Right atrium auricular region (tissue), 2 donors: ENCODE measurements at regions not wholly inside any gene's neighbourhood (a gene's known extent, or its start where the extent isn't known, plus 50 kb on each side); places are given as distances from the start of the nearest gene placed in this dataset.

Source experiments
- DNase-seq: peaks from one replicate; pipeline ENCODE4 v3.0.0-alpha.2; 2019; ENCODE audit warnings: low spot score
- H3K27ac ChIP-seq, 2 donors: fragments of 200-600 bp; sonication (generic); 1 replicate in 1 of 2; 2 replicates in 1 of 2; pipeline ENCODE4 v1.5.1; 2016 to 2019
- H3K27me3 ChIP-seq, 2 donors: fragments of 200-600 bp; sonication (generic); one replicate each; pipeline versions ENCODE4 v1.5.1 to v1.6.0; 2017 to 2019
- H3K36me3 ChIP-seq: fragments of 200-600 bp; sonication (generic); one replicate; pipeline ENCODE4 v1.5.1; 2016
- H3K4me1 ChIP-seq, 2 donors: fragments of 200-600 bp; sonication (generic); one replicate each; pipeline versions ENCODE4 v1.5.1 to v1.6.0; 2017 to 2019
- H3K4me3 ChIP-seq, 2 donors: fragments of 200-600 bp; sonication (generic); 1 replicate in 1 of 2; 2 replicates in 1 of 2; pipeline ENCODE4 v1.5.1; 2017 to 2019; ENCODE audit warnings: mild to moderate bottlenecking in 1 of 2, moderate library complexity in 1 of 2
- H3K9me3 ChIP-seq, 2 donors: fragments of 200-600 bp; sonication (generic); one replicate each; pipeline ENCODE4 v1.5.1; 2019
- CTCF ChIP-seq, 2 donors: fragments of 200-600 bp; sonication (generic); IDR thresholded peaks; one replicate each; pipeline ENCODE4 v1.5.1; 2019; ENCODE audit warnings: antibody characterized with exemption in 2 of 2

- Histone ChIP-seq H3K27ac (no peak overlapping the region), H3K4me3 (no peak overlapping the region), H3K36me3 (no peaks in the 10 kb centered on the region), H3K9me3 (no peaks in the 10 kb centered on the region), H3K4me1 (no peaks in the 10 kb centered on the region), H3K27me3 (no peaks in the 10 kb centered on the region)
- no peak for DNase-seq
- no peak for TF ChIP-seq CTCF (IDR thresholded peaks at IDR 0.05)
Measured at GRCh38 chr10:108980869-108981268, 942.4 kb downstream of the XPNPEP1 start.

- Histone ChIP-seq H3K27ac (no peak overlapping the region), H3K4me1 (no peaks in the 10 kb centered on the region), H3K36me3 (no peaks in the 10 kb centered on the region), H3K27me3 (no peaks in the 10 kb centered on the region), H3K4me3 (no peak overlapping the region), H3K9me3 (no peaks in the 10 kb centered on the region)
- TF ChIP-seq CTCF (IDR thresholded peaks at IDR 0.05), result no peak
- DNase-seq, result no peak
Measured at GRCh38 chr10:108975459-108976058, 947.8 kb downstream of the XPNPEP1 start.

GRCh38 chr10:108970016-108970415 is 953.3 kb downstream of the XPNPEP1 start:
- TF ChIP-seq CTCF (IDR thresholded peaks at IDR 0.05), result no peak
- no peak for DNase-seq
- Histone ChIP-seq H3K27ac (no peak overlapping the region), H3K4me1 (no peaks in the 10 kb centered on the region), H3K4me3 (no peak overlapping the region), H3K36me3 (no peaks in the 10 kb centered on the region), H3K9me3 (no peaks in the 10 kb centered on the region), H3K27me3 (no peaks in the 10 kb centered on the region)

GRCh38 chr10:108966411-108966810 is 956.9 kb downstream of the XPNPEP1 start:
- TF ChIP-seq CTCF (IDR thresholded peaks at IDR 0.05), result no peak
- Histone ChIP-seq H3K4me1 (no peaks in the 10 kb centered on the region), H3K27me3 (no peaks in the 10 kb centered on the region), H3K27ac (no peak overlapping the region), H3K9me3 (no peaks in the 10 kb centered on the region), H3K36me3 (no peaks in the 10 kb centered on the region), H3K4me3 (no peak overlapping the region)
- no peak for DNase-seq

GRCh38 chr10:108966005-108966404 is 957.3 kb downstream of the XPNPEP1 start:
- H3K27ac ChIP-seq, result no peak overlapping the region
- no peaks in the 10 kb centered on the region for H3K4me1 ChIP-seq
- no peak for TF ChIP-seq CTCF (IDR thresholded peaks at IDR 0.05)
- H3K36me3 ChIP-seq, result no peaks in the 10 kb centered on the region
- H3K27me3 ChIP-seq, result no peaks in the 10 kb centered on the region
- no peak overlapping the region for H3K4me3 ChIP-seq
- DNase-seq, result no peak
- H3K9me3 ChIP-seq, result no peaks in the 10 kb centered on the region

GRCh38 chr10:108962172-108962571 is 961.1 kb downstream of the XPNPEP1 start:
- no peaks in the 10 kb centered on the region for H3K4me1 ChIP-seq
- no peak overlapping the region for H3K4me3 ChIP-seq
- H3K36me3 ChIP-seq, result no peaks in the 10 kb centered on the region
- H3K9me3 ChIP-seq, result no peaks in the 10 kb centered on the region
- no peaks in the 10 kb centered on the region for H3K27me3 ChIP-seq
- no peak for DNase-seq
- TF ChIP-seq CTCF (IDR thresholded peaks at IDR 0.05), result no peak
- H3K27ac ChIP-seq, result no peak overlapping the region
